Psoas muscle (tissue), 7 donors: ENCODE measurements at regions not wholly inside any gene's neighbourhood (a gene's known extent, or its start where the extent isn't known, plus 50 kb on each side); places are given as distances from the start of the nearest gene placed in this dataset.
"Not testable (repeated sequence)": the region's sequence is repeated elsewhere in the genome, so short reads cannot be mapped to it uniquely, and the experiment has no call there.

Experiments
- ATAC-seq, 4 donors: fragments of 200-7000 bp; cut with Tn5 transposase; one replicate each; pipeline ENCODE4 v1.9.1; 2020; ENCODE audit warnings: moderate library complexity in 3 of 4, mild to moderate bottlenecking in 2 of 4
- DNase-seq, 2 donors: peaks; one replicate each; pipeline ENCODE4 v3.0.0-alpha.2; 2020
- H3K27ac ChIP-seq: fragments of 200-600 bp; one replicate; pipeline ENCODE4 v1.8.0; 2022
- H3K27me3 ChIP-seq, 3 donors: fragments of 200-600 bp in 1 of 3; one replicate each; pipeline versions ENCODE4 v1.6.1 to v1.8.0; 2013 to 2022; ENCODE audit warnings: low read length in 2 of 3, mild to moderate bottlenecking in 2 of 3, moderate library complexity in 1 of 3; ENCODE audit not compliant: insufficient read depth in 3 of 3
- H3K36me3 ChIP-seq, 2 donors: fragments of 200-600 bp in 1 of 2; one replicate each; pipeline versions ENCODE4 v1.6.1 to v1.8.0; 2013 to 2022; ENCODE audit warnings: low read depth in 1 of 2, mild to moderate bottlenecking in 1 of 2, moderate library complexity in 1 of 2; ENCODE audit not compliant: insufficient read depth in 1 of 2
- H3K4me1 ChIP-seq: fragments of 200-600 bp; one replicate; pipeline ENCODE4 v1.8.0; 2022
- H3K4me3 ChIP-seq: fragments of 200-600 bp; one replicate; pipeline ENCODE4 v1.8.0; 2022; ENCODE audit warnings: mild to moderate bottlenecking
- H3K9me3 ChIP-seq: fragments of 200-600 bp; one replicate; pipeline ENCODE4 v1.8.0; 2022
- CTCF ChIP-seq: fragments of 200-600 bp; IDR thresholded peaks from one replicate; pipeline ENCODE4 v1.8.0; 2022; ENCODE audit warnings: antibody characterized with exemption
- WGBS, 3 donors: extraction: QIAGEN DNeasy Blood & Tissue Kit; methylation state at CpG; one replicate each; pipeline versions ENCODE4 v1.1.6 to v1.1.7; 2013; 5-methylcytosine and 5-hydroxymethylcytosine counted together
- intact Hi-C, 2 donors: fragments of 100-400 bp; cut with DNase I; formaldehyde crosslinking; loops; one replicate each; pipeline versions ENCODE4 v1.11.0 to v1.14.2; 2022
- donor health status: healthy with polysubstance abuse.
- donor health status: DM: no; HTN: no; CAD: no; lungs with moderate emphysema.
- donor health status: Bipolar disorder and iron deficiency.
- donor health status: healthy.
- donor health status: DM: yes; HTN: yes; CAD: no.
- donor health status: DM: no; HTN: no; CAD: no.
- donor health status: DM: yes; HTN: yes; CAD: no.

- no peak for TF ChIP-seq CTCF
- no peak for ATAC-seq
- 71 to 75% (median 75%) methylated on average over 6 of the region's 6 CpGs for WGBS, 3 donors
- Histone ChIP-seq H3K4me3 (no peak overlapping the region), H3K27me3 (peaks cover 0 to 7% (median 4%) of the 10 kb centered on the region in 3 donors), H3K9me3 (no peaks in the 10 kb centered on the region), H3K4me1 (no peaks in the 10 kb centered on the region), H3K27ac (no peak overlapping the region), H3K36me3 (no peaks in the 10 kb centered on the region)
- no peak for DNase-seq
- intact Hi-C loops: no loop called here
Measured at GRCh38 chr7:148515728-148516695, 74.6 kb upstream of the C7orf33 start.

DNA sequence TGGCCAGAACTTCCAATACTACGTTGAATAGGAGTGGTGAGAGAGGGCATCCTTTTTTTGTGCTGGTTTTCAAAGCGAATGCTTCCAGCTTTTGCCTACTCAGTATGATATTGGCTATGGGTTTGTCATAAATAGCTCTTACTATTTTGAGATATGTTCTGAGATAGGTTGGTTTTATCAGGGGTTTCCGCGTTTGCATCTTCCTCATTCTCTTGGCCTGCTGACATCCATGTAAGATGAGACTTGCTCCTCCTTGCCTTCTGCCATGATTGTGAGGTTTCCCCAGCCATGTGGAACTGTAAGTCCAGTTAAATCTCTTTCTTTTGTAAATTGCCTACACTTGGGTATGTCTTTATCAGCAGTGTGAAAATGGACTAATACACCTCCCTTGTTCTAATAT lies 71.2 kb upstream of the C7orf33 start:
- intact Hi-C loops, H3K4me1 ChIP-seq, H3K36me3 ChIP-seq, H3K27ac ChIP-seq, DNase-seq, H3K9me3 ChIP-seq, H3K4me3 ChIP-seq, ATAC-seq: not testable (repeated sequence)
- peaks cover 0 to 24% (median 0%) of the 10 kb centered on the region in 3 donors for H3K27me3 ChIP-seq
- 68 to 81% (median 80%) methylated on average over 4 of the region's 4 CpGs for WGBS, 3 donors

- H3K4me1 ChIP-seq: no peaks in the 10 kb centered on the region
- no peak for ATAC-seq
- peaks cover 0 to 29% (median 0%) of the 10 kb centered on the region in 3 donors for H3K27me3 ChIP-seq
- no peak for DNase-seq
- 67 to 71% (median 70%) methylated on average over 7 of the region's 7 CpGs for WGBS, 3 donors
- no peak overlapping the region for H3K4me3 ChIP-seq
- intact Hi-C loops: no loop called here
- TF ChIP-seq CTCF: no peak
- no peak overlapping the region for H3K27ac ChIP-seq
- no peaks in the 10 kb centered on the region for H3K36me3 ChIP-seq
- H3K9me3 ChIP-seq: no peaks in the 10 kb centered on the region
Measured at GRCh38 chr7:148521271-148521670, 69.3 kb upstream of the C7orf33 start.

GRCh38 chr7:148523550-148523949 lies 67.0 kb upstream of the C7orf33 start:
- Histone ChIP-seq H3K4me3 (no peak overlapping the region), H3K36me3 (no peaks in the 10 kb centered on the region), H3K4me1 (no peaks in the 10 kb centered on the region), H3K27ac (no peak overlapping the region), H3K27me3 (peaks cover 0 to 37% (median 0%) of the 10 kb centered on the region in 3 donors), H3K9me3 (no peaks in the 10 kb centered on the region)
- DNase-seq (no peak), ATAC-seq (no peak)
- 53 to 61% (median 56%) methylated on average over 4 of the region's 4 CpGs for WGBS, 3 donors
- intact Hi-C loops: no loop called here
- TF ChIP-seq CTCF: no peak

GRCh38 chr7:148524479-148525224 lies 65.9 kb upstream of the C7orf33 start:
- WGBS, 3 donors: 31 to 42% (median 32%) methylated on average over 7 of the region's 7 CpGs
- no peak for ATAC-seq

More at GRCh38 chr7:148524479-148525224, 65.9 kb upstream of the C7orf33 start:
- H3K36me3 ChIP-seq: no peaks in the 10 kb centered on the region
- peaks cover 0 to 48% (median 0%) of the 10 kb centered on the region in 3 donors for H3K27me3 ChIP-seq
- intact Hi-C loops: no loop called here
- H3K27ac ChIP-seq: no peak overlapping the region
- no peaks in the 10 kb centered on the region for H3K4me1 ChIP-seq
- no peaks in the 10 kb centered on the region for H3K9me3 ChIP-seq
- TF ChIP-seq CTCF: no peak
- H3K4me3 ChIP-seq: no peak overlapping the region
- DNase-seq: no peak
